Tibial nerve (tissue), 3 donors: ENCODE measurements at regions not wholly inside any gene's neighbourhood (a gene's known extent, or its start where the extent isn't known, plus 50 kb on each side); places are given as distances from the start of the nearest gene placed in this dataset.

ENCODE experiments used
- POLR2A ChIP-seq, 2 donors: fragments of 450-650 bp; IDR thresholded peaks; one replicate each; pipeline ENCODE4 v1.6.1; 2017; ENCODE audit warnings: antibody characterized with exemption in 2 of 2, mild to moderate bottlenecking in 2 of 2, moderate library complexity in 2 of 2
- TF ChIP-seq, protein P1 (sequence below), 5 experiments: fragments of 200-600 bp in 3 of 5; fragments of 450-650 bp in 2 of 5; sonication (generic) in 3 of 5; IDR thresholded peaks; one replicate each; pipeline ENCODE4 v1.5.1; 2016 to 2019; ENCODE audit warnings: antibody characterized with exemption in 5 of 5, mild to moderate bottlenecking in 3 of 5, moderate library complexity in 2 of 5

GRCh38 chr10:33412241-33412640 is 77.8 kb upstream of the NRP1 start:
- no peak for TF ChIP-seq POLR2A (IDR thresholded peaks at IDR 0.05)
- TF ChIP-seq, protein P1, sequence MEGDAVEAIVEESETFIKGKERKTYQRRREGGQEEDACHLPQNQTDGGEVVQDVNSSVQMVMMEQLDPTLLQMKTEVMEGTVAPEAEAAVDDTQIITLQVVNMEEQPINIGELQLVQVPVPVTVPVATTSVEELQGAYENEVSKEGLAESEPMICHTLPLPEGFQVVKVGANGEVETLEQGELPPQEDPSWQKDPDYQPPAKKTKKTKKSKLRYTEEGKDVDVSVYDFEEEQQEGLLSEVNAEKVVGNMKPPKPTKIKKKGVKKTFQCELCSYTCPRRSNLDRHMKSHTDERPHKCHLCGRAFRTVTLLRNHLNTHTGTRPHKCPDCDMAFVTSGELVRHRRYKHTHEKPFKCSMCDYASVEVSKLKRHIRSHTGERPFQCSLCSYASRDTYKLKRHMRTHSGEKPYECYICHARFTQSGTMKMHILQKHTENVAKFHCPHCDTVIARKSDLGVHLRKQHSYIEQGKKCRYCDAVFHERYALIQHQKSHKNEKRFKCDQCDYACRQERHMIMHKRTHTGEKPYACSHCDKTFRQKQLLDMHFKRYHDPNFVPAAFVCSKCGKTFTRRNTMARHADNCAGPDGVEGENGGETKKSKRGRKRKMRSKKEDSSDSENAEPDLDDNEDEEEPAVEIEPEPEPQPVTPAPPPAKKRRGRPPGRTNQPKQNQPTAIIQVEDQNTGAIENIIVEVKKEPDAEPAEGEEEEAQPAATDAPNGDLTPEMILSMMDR (IDR thresholded peaks at IDR 0.05) = no peak
